Progenitor cell of endocrine pancreas (in vitro differentiated cells): ENCODE measurements at regions not wholly inside any gene's neighbourhood (a gene's known extent, or its start where the extent isn't known, plus 50 kb on each side); places are given as distances from the start of the nearest gene placed in this dataset.
A peak's percentile ranks its signal among the peaks of the same experiment; 100 is the strongest.

Experiments
- DNase-seq: peaks from one replicate; pipeline ENCODE4 v3.0.0; 2021; ENCODE audit warnings: low spot score; ENCODE audit not compliant: unreplicated experiment
- H3K27ac Mint-ChIP-seq: 2 replicates; pipeline ENCODE4 v1.8.0; 2021; ENCODE audit warnings: mild to moderate bottlenecking, moderate library complexity, mixed read lengths
- H3K27me3 Mint-ChIP-seq: 2 replicates; pipeline ENCODE4 v1.8.0; 2021; ENCODE audit warnings: mixed read lengths
- H3K36me3 Mint-ChIP-seq: 2 replicates; pipeline ENCODE4 v1.8.0; 2022; ENCODE audit warnings: mixed read lengths; ENCODE audit not compliant: insufficient read depth
- H3K4me1 Mint-ChIP-seq: 2 replicates; pipeline ENCODE4 v1.8.0; 2021; ENCODE audit warnings: low read depth, mixed read lengths
- H3K4me3 Mint-ChIP-seq: 2 replicates; pipeline ENCODE4 v1.8.0; 2021; ENCODE audit warnings: low read depth, mild to moderate bottlenecking, moderate library complexity, mixed read lengths
- H3K9me3 Mint-ChIP-seq: 2 replicates; pipeline ENCODE4 v1.8.0; 2021; ENCODE audit warnings: low read depth, mixed read lengths
- TF ChIP-seq, protein P1 (sequence below): fragments of 200-600 bp; sonication (generic); IDR thresholded peaks from one replicate; pipeline ENCODE4 v1.5.0; 2021; ENCODE audit warnings: antibody characterized with exemption, mild to moderate bottlenecking; ENCODE audit not compliant: unreplicated experiment

DNA sequence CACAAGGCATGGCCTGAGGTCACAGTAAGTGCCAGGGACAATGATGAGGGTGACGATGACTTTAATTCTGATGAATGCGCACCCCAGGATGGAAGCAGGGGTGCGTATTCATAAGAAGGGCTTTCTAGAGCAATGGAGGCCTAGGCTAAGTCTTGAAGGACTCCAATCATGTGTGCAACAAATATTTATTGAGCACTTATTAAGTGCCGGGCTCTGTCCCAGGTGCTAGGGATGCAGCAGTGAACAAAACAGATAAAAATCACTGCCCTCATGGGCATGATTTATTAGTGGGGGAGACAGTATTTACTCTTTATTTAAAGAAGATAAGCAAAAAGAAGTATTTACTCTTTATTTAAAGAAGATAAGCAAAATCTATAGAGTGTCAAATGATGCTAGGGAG is 198.2 kb upstream of the KCNG1 start:
- peaks cover 36% of the 10 kb centered on the region for H3K27me3 Mint-ChIP-seq
- peak overlapping the region; percentile 35 for H3K4me3 Mint-ChIP-seq
- no peak for DNase-seq
- H3K27ac Mint-ChIP-seq: no peak overlapping the region
- H3K4me1 Mint-ChIP-seq: peaks cover 13% of the 10 kb centered on the region
- TF ChIP-seq, protein P1, sequence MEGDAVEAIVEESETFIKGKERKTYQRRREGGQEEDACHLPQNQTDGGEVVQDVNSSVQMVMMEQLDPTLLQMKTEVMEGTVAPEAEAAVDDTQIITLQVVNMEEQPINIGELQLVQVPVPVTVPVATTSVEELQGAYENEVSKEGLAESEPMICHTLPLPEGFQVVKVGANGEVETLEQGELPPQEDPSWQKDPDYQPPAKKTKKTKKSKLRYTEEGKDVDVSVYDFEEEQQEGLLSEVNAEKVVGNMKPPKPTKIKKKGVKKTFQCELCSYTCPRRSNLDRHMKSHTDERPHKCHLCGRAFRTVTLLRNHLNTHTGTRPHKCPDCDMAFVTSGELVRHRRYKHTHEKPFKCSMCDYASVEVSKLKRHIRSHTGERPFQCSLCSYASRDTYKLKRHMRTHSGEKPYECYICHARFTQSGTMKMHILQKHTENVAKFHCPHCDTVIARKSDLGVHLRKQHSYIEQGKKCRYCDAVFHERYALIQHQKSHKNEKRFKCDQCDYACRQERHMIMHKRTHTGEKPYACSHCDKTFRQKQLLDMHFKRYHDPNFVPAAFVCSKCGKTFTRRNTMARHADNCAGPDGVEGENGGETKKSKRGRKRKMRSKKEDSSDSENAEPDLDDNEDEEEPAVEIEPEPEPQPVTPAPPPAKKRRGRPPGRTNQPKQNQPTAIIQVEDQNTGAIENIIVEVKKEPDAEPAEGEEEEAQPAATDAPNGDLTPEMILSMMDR: no peak
- peaks cover 5% of the 10 kb centered on the region for H3K36me3 Mint-ChIP-seq
- peaks cover 15% of the 10 kb centered on the region for H3K9me3 Mint-ChIP-seq

DNA sequence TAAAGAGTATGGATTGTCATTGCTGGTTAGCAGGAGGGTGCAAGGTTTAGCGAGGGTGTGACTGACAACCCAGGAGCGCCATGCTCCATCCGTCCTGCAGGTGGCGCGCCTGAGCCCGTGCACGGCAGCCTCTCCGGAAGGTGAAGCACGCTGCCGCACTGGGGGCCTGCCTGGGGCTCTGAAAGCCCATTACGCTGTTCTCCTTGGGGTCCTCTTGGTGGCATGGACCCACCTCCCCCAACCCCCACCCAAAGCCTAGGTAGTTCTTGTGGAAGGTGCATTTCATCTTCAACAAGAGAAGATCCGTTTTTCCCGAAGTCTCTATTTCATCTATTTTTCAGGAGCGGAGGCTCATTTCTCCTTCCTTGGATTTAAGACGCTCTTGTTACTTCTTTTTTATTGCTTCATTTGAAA is 197.4 kb upstream of the KCNG1 start:
- H3K27me3 Mint-ChIP-seq: peaks cover 36% of the 10 kb centered on the region

DNA sequence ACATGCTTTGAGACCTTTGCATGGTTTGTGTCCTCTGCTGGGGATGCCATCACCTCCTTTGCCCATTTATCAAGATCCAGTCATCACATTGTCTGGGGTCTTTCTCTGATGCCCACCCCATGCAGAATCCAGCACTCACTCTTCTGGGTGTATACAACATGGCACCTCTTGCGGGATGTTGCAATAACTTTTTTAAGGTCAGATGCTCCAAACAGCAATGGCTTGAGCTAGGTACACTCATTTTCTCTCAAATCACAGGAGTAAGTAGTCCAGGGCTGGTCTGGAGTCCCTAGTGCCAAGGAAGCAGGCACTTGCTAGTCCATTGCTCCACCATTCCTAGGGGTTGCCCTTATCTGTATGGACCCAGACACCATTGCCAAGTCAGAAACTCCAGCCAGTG is 196.6 kb upstream of the KCNG1 start:
- Mint-ChIP-seq H3K4me3 (no peak overlapping the region), H3K9me3 (peaks cover 11% of the 10 kb centered on the region), H3K36me3 (peaks cover 2% of the 10 kb centered on the region), H3K27me3 (peaks cover 40% of the 10 kb centered on the region), H3K4me1 (peaks cover 13% of the 10 kb centered on the region), H3K27ac (no peak overlapping the region)
- no peak for DNase-seq
- TF ChIP-seq, protein P1: no peak

More for the DNA sequence above, 197.4 kb upstream of the KCNG1 start:
- H3K36me3 Mint-ChIP-seq: peaks cover 2% of the 10 kb centered on the region
- peaks cover 12% of the 10 kb centered on the region for H3K9me3 Mint-ChIP-seq
- H3K4me3 Mint-ChIP-seq: no peak overlapping the region
- H3K27ac Mint-ChIP-seq: no peak overlapping the region
- TF ChIP-seq, protein P1: peak; percentile 72
- peak; percentile 16 for DNase-seq
- H3K4me1 Mint-ChIP-seq: peaks cover 13% of the 10 kb centered on the region

DNA sequence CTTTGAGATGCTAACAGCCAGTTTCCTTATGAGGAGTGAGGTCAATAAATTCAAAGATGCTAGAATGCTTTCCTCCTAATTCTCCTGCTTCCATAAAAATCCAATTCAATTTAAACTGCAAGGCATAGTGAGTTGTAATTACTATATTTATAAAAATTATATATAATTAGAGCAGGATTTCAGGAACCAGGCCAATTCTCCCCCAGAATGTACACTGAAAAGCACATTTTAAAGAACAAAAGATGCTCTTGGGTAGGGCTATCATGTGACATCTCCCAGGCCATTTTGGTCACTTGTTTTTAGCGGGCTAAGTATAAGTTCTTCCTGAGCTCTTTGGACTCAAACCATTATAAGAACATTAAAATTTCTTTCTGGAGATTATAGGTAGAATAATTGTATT is 195.7 kb upstream of the KCNG1 start:
- Mint-ChIP-seq H3K4me1 (peaks cover 13% of the 10 kb centered on the region), H3K36me3 (peaks cover 2% of the 10 kb centered on the region), H3K4me3 (no peak overlapping the region), H3K9me3 (peaks cover 9% of the 10 kb centered on the region), H3K27ac (no peak overlapping the region), H3K27me3 (peaks cover 43% of the 10 kb centered on the region)
- TF ChIP-seq, protein P1: no peak
- no peak for DNase-seq

DNA sequence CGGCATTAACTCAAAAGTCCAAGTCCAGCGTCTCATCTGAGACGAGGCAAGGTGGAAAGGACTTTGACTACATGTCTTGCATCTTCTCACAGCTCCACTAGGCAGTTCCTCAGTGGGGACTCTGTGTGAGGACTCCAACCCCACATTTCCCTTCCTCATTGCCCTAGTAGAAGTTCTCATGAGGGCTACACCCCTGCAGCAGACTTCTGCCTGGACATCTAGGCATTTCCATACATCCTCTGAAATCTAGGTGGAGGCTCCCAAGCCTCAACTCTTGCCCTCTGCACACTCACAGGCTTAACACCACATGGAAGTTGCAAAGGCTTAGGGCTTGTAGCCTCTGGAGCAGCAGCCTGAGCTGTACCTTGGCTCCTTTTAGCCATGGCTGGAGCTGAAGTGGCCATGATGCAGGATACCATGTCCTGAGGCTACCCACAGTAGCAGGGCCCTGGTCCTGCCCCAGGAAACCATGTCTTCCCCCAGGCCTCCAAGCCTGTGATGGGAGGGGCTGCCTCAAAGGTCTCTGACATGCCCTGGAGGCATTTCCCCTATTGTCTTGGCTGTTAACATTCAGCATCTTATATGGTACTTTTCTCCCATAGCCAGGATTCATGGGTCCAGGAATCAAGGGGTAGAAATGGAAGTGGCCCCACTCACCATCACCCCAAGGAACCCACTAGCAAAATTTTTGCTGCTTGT is 194.6 kb upstream of the KCNG1 start:
- peaks cover 34% of the 10 kb centered on the region for H3K27me3 Mint-ChIP-seq
- no peak overlapping the region for H3K4me3 Mint-ChIP-seq
- H3K9me3 Mint-ChIP-seq: peaks cover 9% of the 10 kb centered on the region
- TF ChIP-seq, protein P1: no peak
- no peak for DNase-seq
- peaks cover 2% of the 10 kb centered on the region for H3K36me3 Mint-ChIP-seq
- peaks cover 14% of the 10 kb centered on the region for H3K4me1 Mint-ChIP-seq
- no peak overlapping the region for H3K27ac Mint-ChIP-seq
